HG02610 (cell line): ENCODE measurements at regions not wholly inside any gene's neighbourhood (a gene's known extent, or its start where the extent isn't known, plus 50 kb on each side); places are given as distances from the start of the nearest gene placed in this dataset.

Source experiments
- ATAC-seq: cut with Tn5 transposase; IDR thresholded peaks from one replicate; pipeline ENCODE4 v1.9.1; 2021; ENCODE audit warnings: mild to moderate bottlenecking, moderate library complexity; ENCODE audit not compliant: unreplicated experiment

- ATAC-seq, result no peak
These were observed 217.1 kb upstream of the GHITM start for GRCh38 chr10:83921984-83922860.

GRCh38 chr10:83925133-83925532 is 214.2 kb upstream of the GHITM start:
- ATAC-seq, result no peak

DNA sequence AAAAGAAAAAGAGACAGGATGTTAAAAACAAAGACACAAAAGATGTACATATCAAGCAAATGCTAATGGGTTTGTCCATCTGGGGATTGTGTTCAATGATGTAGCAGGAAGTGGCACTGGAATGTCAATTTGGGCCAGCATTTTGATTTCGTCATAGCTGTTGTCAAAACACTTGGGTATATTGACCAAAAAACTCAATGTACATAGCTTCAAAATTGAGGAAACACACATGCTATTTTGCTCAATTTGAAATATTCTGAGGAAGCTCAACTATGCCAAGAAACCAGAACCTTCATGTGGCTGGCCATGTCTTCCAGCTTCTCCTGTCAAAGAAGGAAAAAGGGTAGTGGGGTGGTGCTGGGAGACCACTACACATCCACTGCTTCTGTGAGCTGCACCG is 212.7 kb upstream of the GHITM start:
- ATAC-seq, result no peak

DNA sequence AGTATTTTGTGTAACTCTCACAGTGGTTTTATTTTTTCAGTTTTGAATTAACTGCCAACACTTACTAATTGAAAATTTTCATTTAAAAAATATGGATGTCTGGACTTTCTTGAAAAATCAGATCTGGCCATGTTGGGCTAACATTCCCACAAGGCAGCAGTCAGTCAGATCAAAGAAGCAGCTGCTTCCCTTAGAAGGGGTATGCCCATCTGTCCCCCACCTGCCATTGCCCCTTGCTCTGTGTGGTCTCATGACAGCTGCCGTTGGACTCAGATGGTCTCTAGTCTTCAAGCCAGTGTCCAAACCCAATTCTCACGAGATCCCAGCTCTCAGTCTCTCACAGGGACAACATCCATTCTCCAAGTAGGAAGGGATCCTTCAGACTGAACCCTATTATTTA is 212.1 kb upstream of the GHITM start:
- ATAC-seq, result no peak

DNA sequence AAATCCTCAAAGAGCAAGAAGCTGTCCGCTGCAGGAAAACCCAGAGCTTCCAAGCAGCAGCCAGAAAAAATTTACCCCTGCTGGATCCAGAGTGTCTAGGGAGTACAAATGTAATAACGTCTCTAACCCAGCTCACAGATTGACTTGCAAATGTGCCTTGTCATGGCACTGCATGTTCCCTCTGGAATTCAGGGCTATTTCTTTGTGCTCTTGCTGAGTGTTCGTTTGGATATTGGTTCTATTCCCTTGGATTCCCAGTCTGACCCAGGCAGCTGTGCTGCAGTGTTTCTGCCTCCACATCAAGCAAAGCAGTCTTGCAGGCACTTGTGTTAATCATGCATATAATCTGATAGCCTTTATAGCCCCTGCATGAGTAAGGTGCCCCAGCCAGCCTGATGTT is 209.9 kb upstream of the GHITM start:
- no peak for ATAC-seq

GRCh38 chr10:83931669-83932068 is 207.6 kb upstream of the GHITM start:
- ATAC-seq, result no peak

- ATAC-seq, result no peak
These were observed 207.1 kb upstream of the GHITM start for GRCh38 chr10:83932245-83932644.

GRCh38 chr10:83934062-83934461 is 205.2 kb upstream of the GHITM start:
- no peak for ATAC-seq

- ATAC-seq, result no peak
These were observed 204.5 kb upstream of the GHITM start for GRCh38 chr10:83934641-83935338.

GRCh38 chr10:83935339-83935736 is 204.0 kb upstream of the GHITM start:
- no peak for ATAC-seq

DNA sequence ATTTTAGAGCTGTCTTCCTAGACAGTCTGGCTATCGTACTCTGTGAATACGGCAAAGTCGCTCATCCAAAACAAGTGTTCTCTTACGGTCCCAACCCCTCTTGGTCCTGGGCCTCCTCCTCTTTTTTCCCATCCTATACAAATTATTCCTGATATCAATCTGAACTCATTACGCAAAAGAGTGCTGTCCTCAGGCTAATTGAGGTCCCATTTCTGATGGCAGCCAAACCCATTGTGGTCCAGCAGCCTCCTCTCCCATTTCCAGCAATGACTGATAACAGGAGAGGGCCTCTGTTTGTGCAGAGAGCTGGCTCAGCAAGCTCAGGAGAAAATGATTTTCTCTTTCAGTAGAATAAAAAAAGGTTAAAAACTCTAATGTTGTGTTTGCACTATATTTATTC is 203.4 kb upstream of the GHITM start:
- ATAC-seq, result no peak

GRCh38 chr10:83937161-83937560 is 202.1 kb upstream of the GHITM start:
- no peak for ATAC-seq

DNA sequence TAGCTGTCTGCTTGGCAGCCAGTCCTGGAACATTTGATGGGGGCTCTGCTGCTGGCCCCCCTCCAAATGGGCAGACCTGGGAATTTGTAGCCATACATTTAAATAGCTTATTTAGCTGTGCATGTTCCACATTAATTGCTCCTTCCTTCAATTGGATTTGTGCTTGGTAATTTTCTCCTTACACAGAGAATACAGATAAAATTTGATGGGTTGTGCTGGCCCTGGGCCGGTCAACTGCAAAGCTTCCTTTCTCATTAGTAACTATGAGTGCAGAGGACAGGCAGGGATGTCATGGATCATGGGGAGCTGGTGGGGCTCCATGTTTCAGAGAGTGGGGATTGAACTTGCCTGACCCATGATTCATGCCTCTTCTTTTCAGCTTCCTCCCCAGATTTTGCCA is 201.5 kb upstream of the GHITM start:
- ATAC-seq, result no peak

GRCh38 chr10:83941189-83941588 is 198.1 kb upstream of the GHITM start:
- ATAC-seq, result no peak

DNA sequence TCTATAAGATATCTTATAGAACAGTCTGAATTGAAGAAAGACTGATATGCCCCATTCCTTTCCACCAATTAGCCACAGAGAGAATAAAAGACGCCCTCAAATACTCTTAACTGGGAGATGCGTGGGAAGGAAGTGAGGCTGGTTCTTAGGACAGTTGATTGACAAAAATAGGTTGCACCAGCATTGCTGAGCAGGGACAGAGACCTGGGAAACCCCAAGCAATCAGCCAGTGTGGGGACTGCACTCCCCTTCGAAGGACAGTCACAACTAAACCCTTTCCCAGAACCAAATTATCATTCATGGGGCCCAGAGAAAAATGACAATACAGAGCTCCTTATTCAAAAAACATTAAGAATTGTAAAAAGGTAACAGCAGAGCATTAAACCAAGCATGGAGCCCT is 196.9 kb upstream of the GHITM start:
- no peak for ATAC-seq

DNA sequence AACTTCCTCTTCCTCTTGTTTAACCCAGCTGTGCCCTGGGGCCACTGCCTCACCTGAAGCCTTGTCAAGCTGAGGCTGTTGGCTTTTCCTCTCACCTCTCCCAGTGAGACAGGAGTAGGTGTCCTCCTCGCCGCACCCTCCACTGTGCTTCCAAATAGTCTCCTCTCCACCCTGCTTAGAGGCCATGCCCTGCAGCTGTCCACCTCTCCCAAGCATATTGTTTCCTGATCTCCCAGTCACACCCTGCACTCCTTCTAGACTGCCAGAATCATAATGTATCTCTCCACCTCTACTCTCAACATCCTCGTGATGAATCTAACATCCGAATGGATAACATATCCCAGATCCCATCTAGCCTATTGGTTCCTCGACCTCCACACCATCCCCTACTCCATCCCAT is 196.3 kb upstream of the GHITM start:
- ATAC-seq, result no peak

DNA sequence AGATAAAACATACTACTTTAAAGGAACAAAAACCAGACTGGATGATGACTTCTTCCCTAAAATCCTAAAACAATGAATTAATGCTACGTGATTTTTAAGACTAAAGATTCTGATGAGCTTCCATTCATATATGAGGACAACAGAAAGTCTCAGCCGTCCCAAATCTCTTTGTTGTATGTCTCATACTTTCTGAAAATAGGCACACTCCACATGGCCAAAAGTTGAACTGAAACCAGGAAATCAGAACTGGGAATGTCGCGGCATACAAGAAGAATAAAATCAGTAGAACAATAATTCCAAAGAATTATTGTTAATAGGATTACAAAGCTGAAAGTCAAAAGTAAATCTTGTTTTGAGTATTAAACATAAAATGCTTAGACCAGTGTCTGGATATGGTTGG is 195.4 kb upstream of the GHITM start:
- ATAC-seq, result no peak

GRCh38 chr10:83945982-83946718 is 193.2 kb upstream of the GHITM start:
- ATAC-seq, result no peak

DNA sequence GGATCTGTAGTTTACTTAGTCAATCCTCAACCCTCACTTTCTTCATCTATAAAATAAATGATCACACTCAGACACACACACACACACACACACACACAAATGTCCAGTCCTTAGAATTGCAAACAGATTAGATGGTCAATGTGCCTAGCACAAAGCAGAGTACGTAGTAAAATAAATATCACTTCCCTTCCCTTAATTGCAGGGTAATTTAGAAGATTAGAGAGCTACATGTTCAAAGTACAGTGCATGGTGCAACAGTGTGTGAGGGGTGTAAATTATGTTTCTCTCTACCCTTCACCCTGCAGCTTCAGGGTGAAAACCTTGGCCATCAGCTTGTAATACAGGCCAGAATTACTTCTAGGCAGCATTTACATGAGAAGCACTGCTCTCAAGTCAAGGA is 187.0 kb upstream of the GHITM start:
- no peak for ATAC-seq

DNA sequence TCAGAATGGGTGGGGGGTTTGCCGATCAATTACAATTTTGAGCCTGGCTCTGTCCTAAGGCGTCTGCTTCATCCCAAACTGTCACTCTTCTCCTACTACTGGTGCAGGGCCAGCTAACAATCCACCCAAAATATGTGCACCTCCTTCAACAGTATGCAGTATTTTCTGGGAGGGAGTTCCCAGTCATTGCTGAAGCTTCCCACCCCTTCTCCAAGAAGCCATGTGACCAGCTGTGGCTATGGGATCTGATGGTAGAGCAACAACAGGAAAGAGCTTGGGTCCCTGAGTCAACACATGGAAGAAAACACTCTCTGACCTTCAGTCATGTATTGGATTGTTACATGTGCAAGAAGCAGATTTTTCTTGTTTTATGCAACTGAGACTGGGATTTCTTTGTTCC is 185.7 kb upstream of the GHITM start:
- ATAC-seq, result no peak

- no peak for ATAC-seq
These were observed 185.0 kb upstream of the GHITM start for GRCh38 chr10:83954193-83954799.
